HG02943 (cell line): ENCODE measurements at regions not wholly inside any gene's neighbourhood (a gene's known extent, or its start where the extent isn't known, plus 50 kb on each side); places are given as distances from the start of the nearest gene placed in this dataset.
"Not testable (repeated sequence)": the region's sequence is repeated elsewhere in the genome, so short reads cannot be mapped to it uniquely, and the experiment has no call there.

ENCODE experiments used
- ATAC-seq: cut with Tn5 transposase; IDR thresholded peaks from one replicate; pipeline ENCODE4 v1.9.1; 2021; ENCODE audit warnings: mild to moderate bottlenecking, low read depth, moderate library complexity; ENCODE audit not compliant: unreplicated experiment

- ATAC-seq: not testable (repeated sequence)
Observed at GRCh38 chr9:40939201-40939887, 189.1 kb downstream of the FOXD4L6 start.

DNA sequence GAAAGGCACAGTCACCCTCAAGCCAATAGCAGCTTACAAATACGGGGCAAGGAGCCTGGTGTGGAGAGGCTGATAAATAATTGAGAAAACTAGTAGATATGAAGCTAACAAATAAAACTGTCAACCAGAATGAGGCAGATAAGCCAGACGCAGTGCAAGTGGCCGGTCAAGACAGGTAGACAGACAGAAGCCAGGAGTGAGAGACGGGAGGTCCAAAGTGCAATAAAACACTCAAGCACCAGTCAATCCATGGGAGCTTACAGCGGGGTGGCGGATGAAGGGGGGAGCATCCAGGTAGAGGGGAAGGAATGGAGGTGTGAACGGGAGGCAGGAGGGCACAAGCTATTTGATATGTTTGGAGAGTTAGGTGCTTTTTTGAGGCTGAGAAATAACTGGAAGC lies 193.1 kb downstream of the FOXD4L6 start:
- ATAC-seq: no peak

GRCh38 chr9:40934480-40934879 lies 194.0 kb downstream of the FOXD4L6 start:
- ATAC-seq: not testable (repeated sequence)

DNA sequence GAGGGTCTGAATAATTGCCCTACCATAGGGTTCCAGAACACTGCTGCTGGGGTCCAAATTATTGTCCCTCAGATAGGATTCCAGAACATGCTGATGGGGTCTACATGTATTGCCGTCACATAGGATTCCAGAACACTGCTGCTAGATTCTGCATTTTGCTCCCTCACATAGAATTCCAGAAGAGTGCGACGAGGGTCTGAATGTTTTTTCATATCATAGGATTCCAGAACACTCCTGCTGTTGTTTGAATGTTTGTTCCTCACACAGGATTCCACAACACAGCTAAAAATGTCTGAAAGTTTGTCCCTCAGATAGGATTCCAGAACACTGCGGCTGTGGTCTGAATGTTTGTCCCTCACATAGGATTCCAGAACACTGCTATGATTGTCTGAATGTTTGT lies 198.1 kb downstream of the FOXD4L6 start:
- ATAC-seq: not testable (repeated sequence)

DNA sequence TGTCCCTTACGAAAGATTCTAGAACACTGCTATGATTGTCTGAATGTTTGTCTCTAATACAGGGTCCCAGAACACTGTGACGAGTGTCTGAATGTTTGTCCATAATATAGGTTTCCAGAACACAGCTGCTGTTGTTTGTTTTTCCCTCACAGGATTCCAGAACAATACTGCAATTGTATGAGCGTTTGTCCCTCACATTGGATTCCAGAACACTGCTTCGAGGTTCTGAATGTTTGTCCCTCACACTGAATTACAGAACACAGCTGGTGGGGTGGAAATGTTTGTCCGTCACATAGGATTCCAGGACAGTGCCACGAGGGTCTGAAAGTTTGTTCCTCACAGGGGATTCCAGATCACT lies 199.0 kb downstream of the FOXD4L6 start:
- ATAC-seq: not testable (repeated sequence)

GRCh38 chr9:40928803-40929487 lies 199.5 kb downstream of the FOXD4L6 start:
- ATAC-seq: no peak

DNA sequence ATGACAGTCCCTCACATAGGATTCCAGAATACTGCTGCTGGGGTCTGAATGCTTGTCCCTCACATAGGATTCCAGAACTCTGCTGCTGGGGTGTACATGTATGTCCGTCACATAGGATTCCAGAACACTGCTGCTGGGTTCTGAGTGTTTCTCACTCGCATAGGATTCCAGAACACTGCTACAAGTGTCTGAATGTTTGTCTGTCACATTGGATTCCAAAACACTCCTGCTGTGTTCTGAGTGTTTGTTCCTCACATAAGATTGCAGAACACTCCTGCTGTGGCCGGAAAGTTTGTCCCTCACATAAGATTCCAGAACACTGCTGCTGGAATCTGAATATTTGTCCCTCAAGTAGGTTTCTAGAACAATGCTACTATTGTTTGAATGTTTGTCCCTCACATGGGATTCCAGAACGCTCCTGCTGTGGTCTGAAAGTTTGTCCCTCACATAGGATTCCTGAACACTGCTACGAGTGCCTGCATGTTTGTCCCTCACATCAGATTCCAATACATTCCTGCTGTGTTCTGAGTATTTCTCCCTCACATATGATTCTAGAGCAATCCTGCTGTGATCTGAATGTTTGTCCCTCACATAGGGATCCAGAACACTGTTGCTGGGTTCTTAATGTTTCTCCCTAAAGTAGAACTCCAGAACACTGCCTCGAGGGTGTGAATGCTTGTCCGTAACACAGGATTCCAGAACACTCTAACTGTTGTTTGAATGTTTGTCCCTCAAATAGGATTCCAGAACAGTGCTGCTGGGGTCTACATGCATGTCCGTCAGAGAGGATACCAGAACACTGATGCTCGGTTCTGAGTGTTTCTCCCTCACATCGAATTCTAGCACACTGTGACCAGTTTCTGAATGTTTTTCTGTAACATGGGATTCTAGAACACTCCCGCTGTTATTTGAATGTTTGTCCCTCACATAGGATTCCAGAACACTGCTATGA lies 200.4 kb downstream of the FOXD4L6 start:
- no peak for ATAC-seq

DNA sequence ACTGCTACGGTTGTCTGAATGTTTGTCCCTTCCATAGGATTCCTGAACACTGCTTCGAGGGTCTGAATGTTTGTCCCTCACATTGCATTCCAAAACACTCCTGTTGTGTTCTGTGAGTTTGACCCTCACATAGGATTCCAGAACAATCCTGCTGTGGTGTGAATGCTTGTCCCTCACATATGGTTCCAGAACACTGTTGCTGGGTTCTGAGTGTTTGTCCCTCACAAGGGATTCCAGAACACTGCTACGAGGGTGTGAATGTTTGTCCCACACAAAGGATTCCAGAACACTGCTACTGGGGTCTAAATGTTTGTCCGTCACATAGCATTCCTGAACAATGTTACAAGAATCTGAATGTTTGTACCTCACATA lies 201.2 kb downstream of the FOXD4L6 start:
- ATAC-seq: no peak

DNA sequence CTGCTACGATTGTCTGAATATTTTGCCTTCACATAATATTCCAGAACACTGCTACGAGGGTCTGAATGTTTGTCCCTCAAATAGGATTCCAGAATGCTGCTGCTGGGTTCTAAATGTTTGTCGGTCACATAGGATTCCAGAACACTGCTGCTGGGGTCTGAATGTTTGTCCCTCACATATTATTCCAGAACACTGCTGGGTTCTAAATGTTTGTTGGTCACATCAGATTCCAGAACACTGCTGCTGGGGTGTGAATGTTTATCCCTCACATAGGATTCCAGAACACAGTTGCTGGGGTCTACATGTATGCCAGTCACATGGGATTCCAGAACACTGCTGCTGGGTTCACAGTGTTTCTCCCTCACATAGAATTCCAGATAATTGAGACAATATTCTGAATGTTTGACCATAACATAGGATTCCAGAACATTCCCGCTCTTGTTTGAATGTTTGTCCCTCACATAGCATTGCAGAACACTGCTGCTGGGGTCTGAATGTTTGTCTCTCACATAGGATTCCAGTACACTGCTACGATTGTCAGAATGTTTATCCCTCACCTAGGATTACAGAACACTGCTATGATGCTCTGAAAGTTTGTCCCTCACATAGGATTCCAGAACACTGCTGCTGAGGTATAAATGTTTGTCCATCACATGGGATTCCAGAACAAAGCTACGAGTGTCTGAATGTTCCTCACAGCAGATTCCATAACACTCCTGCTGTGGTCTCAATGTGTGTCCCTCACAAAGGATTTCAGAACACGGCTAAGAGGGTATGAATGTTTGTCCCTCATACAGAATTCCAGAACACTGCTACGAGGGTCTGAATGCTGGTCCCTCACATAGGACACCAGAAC lies 201.8 kb downstream of the FOXD4L6 start:
- no peak for ATAC-seq

- no peak for ATAC-seq
Observed at GRCh38 chr9:40925149-40925548, 203.3 kb downstream of the FOXD4L6 start.

GRCh38 chr9:40916399-40916783 lies 212.1 kb downstream of the FOXD4L6 start:
- not testable (repeated sequence) for ATAC-seq

GRCh38 chr9:40915660-40916398 lies 212.7 kb downstream of the FOXD4L6 start:
- not testable (repeated sequence) for ATAC-seq

DNA sequence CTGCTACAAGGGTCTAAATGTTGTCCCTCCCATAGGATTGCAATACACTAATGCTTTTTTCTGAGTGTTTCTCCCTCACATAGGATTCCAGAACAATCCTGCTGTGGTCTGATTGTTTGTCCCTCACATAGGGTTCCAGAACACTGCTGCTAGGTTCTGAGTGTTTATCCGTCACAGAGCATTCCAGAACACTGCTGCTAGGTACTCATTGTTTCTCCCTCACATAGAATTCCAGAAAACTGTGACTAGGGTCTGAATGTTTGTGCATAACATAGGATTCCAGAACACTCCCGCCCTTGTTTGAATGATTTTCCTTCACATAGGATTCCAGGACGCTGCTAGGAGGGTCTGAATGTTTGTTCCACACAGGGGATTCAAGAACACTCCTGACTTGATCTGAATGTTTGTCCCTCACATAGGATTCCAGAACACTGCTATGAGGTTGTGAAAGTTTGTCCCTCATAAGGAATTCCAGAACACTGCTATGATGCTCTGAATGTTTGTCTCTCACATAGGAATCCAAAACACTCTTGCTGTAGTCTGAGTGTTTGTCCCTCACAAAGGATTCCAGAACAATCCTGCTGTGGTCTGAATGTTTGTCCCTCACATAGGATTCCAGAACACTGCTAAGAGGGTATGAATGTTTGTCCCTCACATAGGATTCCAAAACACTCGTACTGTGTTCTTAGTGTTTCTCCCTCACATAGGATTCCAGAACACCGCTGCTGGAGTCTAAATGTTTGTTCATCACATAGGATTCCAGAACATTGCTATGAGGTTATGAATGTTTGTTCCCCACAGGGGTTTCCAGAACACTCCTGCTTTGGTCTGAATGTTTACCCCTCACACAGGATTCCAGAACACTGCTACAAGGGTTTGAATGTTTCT lies 213.5 kb downstream of the FOXD4L6 start:
- ATAC-seq: no peak

DNA sequence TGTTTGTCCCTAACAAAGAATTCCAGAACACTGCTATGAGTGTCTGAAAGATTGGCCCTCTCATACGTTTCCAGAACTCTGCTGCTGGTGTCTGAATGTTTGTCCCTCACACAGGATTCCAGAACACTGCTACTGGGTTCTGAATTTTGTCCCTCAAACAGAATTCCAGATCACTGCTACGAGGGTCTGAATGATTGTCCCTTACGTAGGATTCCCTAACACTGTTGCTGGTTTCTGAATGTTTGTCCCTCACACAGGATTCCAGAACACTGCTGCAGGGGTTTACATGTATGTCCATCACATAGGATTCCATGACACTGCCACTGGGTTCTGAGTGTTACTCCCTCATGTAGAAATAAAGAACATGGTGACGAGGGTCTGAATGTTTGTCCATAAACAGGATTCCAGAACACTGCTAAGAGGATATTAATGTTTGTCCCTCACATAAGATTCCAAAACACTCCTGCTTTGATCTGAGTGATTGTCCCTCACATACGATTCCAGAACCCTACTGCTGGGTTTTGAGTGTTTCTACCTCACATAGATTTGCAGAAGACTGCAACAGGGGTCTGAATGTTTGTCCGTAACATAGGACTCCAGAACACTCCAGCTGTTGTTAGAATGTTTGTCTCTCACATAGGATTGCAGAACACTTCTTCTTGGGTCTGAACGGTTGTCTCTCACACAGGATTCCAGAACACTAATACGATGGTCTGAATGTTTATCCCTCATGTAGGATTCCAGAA lies 214.4 kb downstream of the FOXD4L6 start:
- no peak for ATAC-seq

- ATAC-seq: no peak
Observed at GRCh38 chr9:40913096-40913719, 215.3 kb downstream of the FOXD4L6 start.

DNA sequence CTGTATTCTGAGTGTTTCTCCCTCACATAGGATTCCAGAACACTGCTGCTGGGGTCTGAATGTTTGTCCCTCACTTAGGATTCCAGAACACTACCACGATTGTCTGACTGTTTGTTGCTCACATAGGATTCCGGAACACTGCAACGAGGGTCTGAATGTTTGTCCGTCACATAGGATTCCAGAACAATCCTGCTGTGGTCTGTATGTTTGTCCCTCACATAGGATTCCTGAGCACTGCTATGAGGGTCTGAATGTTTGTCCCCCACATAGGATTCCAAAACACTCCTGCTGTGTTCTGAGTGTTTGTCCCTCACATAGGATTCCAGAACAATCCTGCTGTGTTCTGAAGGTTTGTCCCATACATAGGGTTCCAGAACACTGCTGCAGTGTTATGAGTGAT lies 215.8 kb downstream of the FOXD4L6 start:
- not testable (repeated sequence) for ATAC-seq

- ATAC-seq: no peak
Observed at GRCh38 chr9:40911647-40912046, 216.8 kb downstream of the FOXD4L6 start.
